Thyroid gland (tissue), 4 donors: ENCODE measurements at regions not wholly inside any gene's neighbourhood (a gene's known extent, or its start where the extent isn't known, plus 50 kb on each side); places are given as distances from the start of the nearest gene placed in this dataset.

Experiments used
- CTCF ChIP-seq, 6 experiments: fragments of 200-600 bp in 3 of 6; fragments of 450-650 bp in 3 of 6; sonication (generic) in 3 of 6; IDR thresholded peaks; one replicate each; pipeline ENCODE4 v1.5.1; 2016 to 2019; ENCODE audit warnings: antibody characterized with exemption in 6 of 6, mild to moderate bottlenecking in 2 of 6, inconsistent platforms in 1 of 6, moderate library complexity in 1 of 6
- POLR2A ChIP-seq, 2 donors: fragments of 450-650 bp; IDR thresholded peaks; one replicate each; pipeline ENCODE4 v1.6.1; 2017; ENCODE audit warnings: antibody characterized with exemption in 2 of 2, mild to moderate bottlenecking in 2 of 2, moderate library complexity in 1 of 2

- TF ChIP-seq CTCF (IDR thresholded peaks at IDR 0.05), result no peak
- no peak for TF ChIP-seq POLR2A (IDR thresholded peaks at IDR 0.05)
Measured at GRCh38 chr5:136511046-136511445, 145.7 kb upstream of the TRPC7 start.
